ENCODE measurements at regions not wholly inside any gene's neighbourhood (a gene's known extent, or its start where the extent isn't known, plus 50 kb on each side); places are given as distances from the start of the nearest gene placed in this dataset.
"Not testable (repeated sequence)": the region's sequence is repeated elsewhere in the genome, so short reads cannot be mapped to it uniquely, and the experiment has no call there.

DNA sequence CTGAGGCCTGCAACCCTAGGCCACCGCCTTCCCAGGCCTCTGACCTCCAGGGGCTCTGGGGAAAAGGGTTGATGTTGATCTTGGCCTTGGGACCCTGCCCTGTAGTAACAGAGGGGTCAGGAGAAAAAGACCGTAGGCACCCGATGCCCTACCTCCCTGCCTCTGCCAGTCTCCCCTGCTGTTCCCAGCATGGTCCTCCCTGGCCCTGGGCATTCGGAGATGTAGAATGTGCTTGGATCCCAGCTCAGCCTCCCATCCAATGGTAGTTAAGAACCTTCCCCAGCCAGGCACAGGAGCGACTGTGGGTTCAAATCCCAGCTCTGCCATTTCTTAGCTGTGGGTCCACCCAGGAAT is 72.0 kb upstream of the TARDBP start:
- DNase-seq (ENCODE audit: low spot score), result no peak

GRCh38 chr1:10940838-10941237 is 71.6 kb upstream of the TARDBP start:
- no peak for DNase-seq (ENCODE audit: low spot score)

DNA sequence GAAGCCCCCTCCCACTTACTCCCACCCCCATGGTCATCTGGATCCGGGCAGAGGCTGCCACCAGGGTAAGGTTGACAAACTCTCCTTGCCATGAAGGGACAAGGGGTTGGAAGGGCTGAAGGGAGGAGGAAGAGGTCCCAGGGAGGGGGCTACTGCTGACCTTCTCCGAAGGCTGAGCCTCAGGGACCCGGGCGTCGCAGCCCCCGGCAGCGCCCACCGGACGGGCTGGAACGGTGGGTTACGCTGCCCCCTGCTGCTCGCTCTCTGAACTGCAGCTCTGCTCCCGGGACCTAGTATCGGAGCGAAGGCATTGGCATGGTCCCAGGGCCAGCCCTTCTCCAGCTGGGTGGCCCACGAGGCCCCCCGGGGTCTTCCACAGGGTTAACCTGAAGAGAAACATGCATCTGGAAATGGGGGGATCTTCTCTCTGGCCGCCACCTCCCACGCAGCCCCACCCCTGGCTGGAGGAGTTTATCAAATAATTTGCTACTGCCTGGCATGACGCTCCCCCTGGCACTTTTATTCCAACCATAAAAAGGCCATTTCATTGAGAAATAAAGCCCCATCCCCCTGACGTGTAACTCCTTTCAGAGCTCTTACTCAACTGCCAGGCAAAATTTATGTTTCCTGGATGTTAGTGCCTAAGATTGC is 70.4 kb upstream of the TARDBP start:
- peak; percentile 86 for DNase-seq (ENCODE audit: low spot score)

DNA sequence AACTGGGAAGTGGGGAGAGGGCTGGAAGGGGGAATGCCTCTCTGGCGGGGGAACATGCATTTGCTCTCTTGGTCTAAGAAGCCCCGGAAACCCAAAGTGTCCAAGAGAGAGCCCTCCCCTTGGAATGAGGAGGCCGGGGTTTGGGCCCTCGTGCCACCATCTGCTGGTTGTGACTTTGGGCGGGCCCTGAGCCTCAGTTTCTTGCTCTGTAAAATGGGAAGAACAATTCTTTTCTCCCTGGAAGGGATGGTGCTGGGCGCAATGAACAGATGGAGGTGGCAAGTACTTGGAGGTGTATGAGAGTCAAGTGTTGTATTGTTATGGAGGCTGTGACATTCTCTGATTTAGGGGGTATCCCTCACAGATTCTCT is 69.9 kb upstream of the TARDBP start:
- no peak for DNase-seq (ENCODE audit: low spot score)

- no peak for DNase-seq (ENCODE audit: low spot score)
Observed at GRCh38 chr1:10943041-10943440, 69.4 kb upstream of the TARDBP start.

- no peak for DNase-seq (ENCODE audit: low spot score)
Observed at GRCh38 chr1:10943991-10944730, 68.3 kb upstream of the TARDBP start.

GRCh38 chr1:10945991-10946509 is 66.4 kb upstream of the TARDBP start:
- DNase-seq (ENCODE audit: low spot score), result no peak

- DNase-seq (ENCODE audit: low spot score), result no peak
Observed at GRCh38 chr1:10947181-10947580, 65.3 kb upstream of the TARDBP start.

- no peak for DNase-seq (ENCODE audit: low spot score)
Observed at GRCh38 chr1:10947691-10948462, 64.6 kb upstream of the TARDBP start.

- no peak for DNase-seq (ENCODE audit: low spot score)
Observed at GRCh38 chr1:10948463-10948775, 64.0 kb upstream of the TARDBP start.

DNA sequence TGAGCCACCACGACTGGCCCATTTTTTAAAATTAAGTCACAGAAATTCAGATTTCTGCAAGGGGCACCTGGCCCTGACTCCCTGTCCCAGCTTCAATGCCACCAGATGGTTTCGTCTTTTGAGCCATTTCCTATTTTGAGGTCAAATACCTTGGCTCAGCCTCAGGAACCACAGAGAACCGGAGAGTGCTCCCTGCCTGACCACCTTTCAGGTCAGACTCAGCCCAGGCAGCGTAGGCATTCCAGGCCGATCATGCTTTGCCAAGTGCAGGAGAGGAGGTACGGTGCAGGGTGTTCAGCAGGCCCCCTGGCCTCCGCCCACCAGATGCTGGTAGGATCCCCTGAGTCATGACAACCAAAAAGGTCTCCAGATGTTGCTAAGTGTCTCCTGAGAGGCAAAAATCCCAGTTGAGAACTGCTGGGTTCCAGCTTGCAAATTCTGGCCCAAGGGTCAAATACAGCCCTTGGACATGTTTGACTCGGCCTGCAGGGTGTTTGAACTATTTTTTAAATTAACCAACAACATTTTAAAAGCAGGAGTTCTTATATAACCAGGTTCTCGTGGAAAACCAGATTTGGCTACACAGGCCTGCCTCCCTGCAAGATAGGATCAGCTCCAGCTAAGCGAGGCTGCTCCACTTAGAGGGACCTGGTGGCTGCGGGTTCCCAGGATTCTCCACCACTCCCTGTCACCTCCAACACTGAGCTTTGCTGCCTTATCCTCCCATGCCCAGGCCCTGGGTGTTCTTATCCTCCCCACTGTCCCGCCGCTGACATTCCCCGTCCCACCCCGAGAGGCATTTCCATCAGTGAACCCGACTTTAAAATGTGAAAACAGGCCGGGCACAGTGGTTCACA is 61.9 kb upstream of the TARDBP start:
- no peak for DNase-seq (ENCODE audit: low spot score)

GRCh38 chr1:10951298-10951697 is 61.2 kb upstream of the TARDBP start:
- DNase-seq (ENCODE audit: low spot score), result not testable (repeated sequence)

GRCh38 chr1:10951961-10952360 is 60.5 kb upstream of the TARDBP start:
- DNase-seq (ENCODE audit: low spot score), result no peak

- no peak for DNase-seq (ENCODE audit: low spot score)
Observed at GRCh38 chr1:10953505-10954193, 58.8 kb upstream of the TARDBP start.

DNA sequence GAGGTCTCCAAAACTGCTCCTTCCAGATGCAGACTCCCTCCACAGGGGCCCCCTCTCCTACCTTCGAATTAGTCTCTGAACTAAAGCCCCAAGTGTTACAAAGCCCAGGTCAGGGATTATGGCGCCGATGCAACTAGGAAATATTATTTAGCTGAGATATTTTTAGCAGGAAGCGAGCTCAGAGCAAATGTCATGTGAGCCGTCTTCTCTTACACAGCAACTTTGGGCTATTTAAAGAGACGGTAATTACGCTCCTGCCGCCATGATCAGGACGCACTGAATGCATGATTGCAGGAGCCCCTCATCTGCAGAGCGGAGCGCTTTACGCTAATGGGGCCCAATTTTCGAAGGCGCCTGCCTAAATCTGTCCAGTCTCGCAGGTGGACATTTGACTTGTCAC is 55.3 kb upstream of the TARDBP start:
- DNase-seq (ENCODE audit: low spot score), result no peak

DNA sequence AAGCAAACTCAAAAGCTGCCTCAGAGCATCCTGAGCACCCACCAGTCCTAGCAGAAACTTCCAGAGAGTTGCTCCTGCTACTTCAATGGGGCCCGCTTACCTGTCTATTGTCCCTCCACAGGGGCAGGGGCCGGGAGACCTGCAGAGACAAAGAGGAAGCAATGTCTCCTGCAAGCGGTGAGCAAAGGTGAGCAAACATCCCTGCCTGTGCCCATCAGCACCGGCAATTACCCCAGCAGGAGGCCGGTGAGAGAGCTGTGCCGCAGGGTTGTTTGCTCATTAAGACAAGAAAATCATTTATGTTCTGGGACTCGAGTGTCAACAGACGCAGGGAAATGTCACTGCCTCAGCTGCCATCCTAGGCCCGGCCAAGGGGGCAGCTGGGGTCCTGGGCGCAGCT is 53.8 kb upstream of the TARDBP start:
- no peak for DNase-seq (ENCODE audit: low spot score)

GRCh38 chr1:10960411-10961299 is 51.8 kb upstream of the TARDBP start:
- peak; percentile 84 for DNase-seq (ENCODE audit: low spot score)

- DNase-seq (ENCODE audit: low spot score), result no peak
Observed at GRCh38 chr1:10961300-10961833, 51.1 kb upstream of the TARDBP start.

DNA sequence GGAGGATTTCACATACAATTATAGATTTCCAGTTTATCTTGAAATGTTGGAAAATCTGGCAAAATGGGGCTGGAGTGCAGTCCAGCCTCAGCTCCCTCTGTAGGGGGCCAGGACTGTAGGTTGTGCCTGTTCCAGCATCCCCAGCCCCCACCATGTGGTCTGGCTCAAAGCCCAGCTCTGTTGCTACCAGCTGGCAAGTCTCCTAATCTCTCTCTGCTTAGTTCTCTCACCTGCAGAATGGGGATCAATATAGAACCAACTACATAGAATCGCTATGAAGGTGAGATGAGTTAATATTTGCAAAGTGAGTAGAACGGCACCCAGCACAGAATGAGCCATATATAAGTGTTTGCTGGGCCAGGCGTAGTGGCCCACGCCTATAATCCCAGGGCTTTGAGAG is 50.0 kb upstream of the TARDBP start:
- DNase-seq (ENCODE audit: low spot score), result no peak
